ENCODE measurements at regions not wholly inside any gene's neighbourhood (a gene's known extent, or its start where the extent isn't known, plus 50 kb on each side); places are given as distances from the start of the nearest gene placed in this dataset.
"Not testable (repeated sequence)": the region's sequence is repeated elsewhere in the genome, so short reads cannot be mapped to it uniquely, and the experiment has no call there.

DNA sequence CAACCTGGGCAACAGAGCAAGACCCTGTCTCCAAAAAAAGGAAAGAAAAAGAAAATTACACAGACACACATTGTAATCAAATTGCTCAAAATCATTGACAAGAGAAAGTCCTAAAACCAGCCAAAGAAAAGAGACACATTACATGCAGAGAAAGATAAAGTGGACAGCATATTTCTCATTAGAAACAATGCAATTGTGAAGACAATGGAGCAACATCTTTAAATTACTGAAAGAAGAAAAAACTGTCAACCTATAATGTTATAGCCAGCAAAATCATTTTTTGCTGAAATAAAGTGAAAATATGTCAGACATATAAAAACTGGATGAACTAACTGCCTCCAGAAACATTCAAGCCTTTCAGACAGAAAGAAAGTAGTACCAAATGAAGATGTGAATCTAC, 120.6 kb downstream of the TMEM167A start:
- DNase-seq (ENCODE audit: low spot score): no peak

DNA sequence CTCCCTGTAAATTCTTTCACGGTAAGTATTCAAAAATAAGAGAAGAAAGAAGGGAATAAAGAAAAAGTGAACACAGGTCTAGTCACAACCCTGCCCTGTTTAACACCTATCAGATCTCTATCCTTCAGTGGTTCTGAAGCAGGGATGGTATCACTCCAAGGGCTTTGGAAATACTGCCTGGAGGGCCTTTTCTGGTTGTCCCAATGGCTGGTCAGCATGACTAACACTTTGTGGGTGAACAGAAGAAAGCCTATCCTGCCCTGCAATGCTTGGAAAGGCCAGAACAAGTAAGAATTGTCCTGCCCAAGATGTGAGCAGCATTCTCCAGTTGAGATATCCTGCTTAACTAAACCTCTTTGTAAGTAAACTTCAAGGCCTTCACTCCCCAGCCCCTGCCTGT, 124.9 kb downstream of the TMEM167A start:
- DNase-seq (ENCODE audit: low spot score): no peak

DNA sequence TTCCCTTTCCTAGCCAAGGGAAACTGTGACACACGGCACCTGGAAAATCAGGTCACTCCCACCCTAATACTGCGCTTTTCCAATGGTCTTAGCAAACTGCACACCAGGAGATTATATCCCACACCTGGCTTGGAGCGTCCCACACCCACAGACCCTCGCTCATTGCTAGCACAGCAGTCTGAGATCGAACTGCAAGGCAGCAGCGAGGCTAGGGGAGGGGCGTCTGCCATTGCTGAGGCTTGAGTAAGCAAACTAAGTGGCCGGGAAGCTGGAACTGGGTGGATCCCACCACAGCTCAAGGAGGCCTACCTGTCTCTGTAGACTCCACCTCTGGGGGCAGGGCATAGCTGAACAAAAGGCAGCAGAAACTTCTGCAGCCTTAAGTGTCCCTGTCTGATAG, 132.9 kb downstream of the TMEM167A start:
- DNase-seq (ENCODE audit: low spot score): not testable (repeated sequence)

DNA sequence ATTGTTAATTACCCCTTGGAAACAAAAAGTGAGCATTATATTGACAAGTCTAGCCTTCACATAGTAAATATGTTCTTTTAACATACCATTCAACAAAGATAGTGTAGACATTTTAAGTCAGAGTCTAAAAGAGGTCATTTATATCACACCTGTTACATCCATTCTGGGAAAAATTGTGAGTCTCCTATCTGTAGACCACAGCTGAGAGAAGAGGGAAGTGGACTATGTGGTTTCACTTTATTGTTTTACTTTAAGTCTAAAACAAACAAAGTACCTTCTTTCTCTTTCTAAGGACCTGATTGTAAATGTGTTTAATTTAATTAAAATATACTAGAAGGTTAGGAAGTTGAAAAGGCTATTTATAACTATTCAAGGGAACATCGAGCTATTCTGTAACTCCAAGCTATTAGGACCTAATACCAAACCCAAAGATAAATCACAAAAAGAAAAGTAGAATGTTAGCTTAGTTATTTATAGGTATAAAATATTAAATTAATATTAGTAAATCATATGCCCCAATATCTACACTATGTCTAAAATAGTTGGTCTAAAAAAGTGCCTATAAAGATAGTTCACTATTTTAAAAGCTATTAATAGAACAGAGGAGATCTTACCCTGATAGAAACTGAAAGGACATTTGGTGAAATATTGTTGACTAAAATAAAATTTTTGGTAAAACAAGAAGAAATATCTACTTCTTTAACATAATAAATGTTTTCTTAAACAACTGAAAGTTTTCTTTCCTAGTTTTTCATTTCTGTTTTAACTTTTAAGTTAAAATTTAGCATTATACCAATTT, 134.9 kb downstream of the TMEM167A start:
- no peak for DNase-seq (ENCODE audit: low spot score)

- DNase-seq (ENCODE audit: low spot score): no peak
Observed at GRCh38 chr5:82938901-82939725, 138.1 kb downstream of the TMEM167A start.

- DNase-seq (ENCODE audit: low spot score): not testable (repeated sequence)
Observed at GRCh38 chr5:82932473-82933220, 144.5 kb downstream of the TMEM167A start.

GRCh38 chr5:82931110-82931509, 146.1 kb downstream of the TMEM167A start:
- no peak for DNase-seq (ENCODE audit: low spot score)

DNA sequence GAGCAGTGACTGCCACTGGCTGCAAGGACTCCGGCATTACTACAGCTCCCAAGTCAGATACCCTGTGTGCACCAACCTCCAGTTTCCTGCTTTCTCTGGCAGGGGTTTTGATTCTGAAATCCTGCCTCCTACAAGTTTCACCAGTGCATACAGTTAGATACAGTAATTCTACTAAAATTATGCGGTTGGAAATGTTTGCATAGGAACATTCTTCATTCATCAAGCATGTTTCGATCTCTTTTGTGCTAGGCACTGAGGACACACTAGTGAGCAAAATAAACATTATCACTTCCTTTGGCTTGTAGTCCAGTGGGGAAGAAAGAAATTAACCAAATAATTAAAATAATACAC, 152.2 kb downstream of the TMEM167A start:
- no peak for DNase-seq (ENCODE audit: low spot score)

GRCh38 chr5:82924226-82925060, 152.8 kb downstream of the TMEM167A start:
- DNase-seq (ENCODE audit: low spot score): no peak

GRCh38 chr5:82922086-82922734, 155.0 kb downstream of the TMEM167A start:
- no peak for DNase-seq (ENCODE audit: low spot score)

GRCh38 chr5:82918311-82919031, 158.7 kb downstream of the TMEM167A start:
- no peak for DNase-seq (ENCODE audit: low spot score)

GRCh38 chr5:82917584-82917983, 159.6 kb downstream of the TMEM167A start:
- DNase-seq (ENCODE audit: low spot score): no peak

DNA sequence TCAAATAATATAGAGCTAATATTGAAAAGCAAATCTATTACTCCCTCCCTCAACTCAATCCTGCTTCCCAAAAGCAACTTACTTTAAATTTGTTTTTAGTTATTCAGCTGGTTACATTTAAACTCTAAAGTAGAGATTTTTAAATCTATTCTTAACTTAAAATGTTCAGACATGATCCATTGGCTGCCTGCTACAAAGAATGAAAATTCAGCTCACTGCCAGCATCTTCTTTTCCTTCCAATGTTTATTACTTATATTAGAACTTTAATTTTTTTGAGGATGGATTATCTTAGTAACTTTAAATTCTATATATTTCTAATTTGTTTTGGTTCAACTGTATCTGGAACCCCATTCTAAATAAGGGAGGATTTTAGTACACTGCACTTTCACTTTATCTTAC, 163.2 kb downstream of the TMEM167A start:
- DNase-seq (ENCODE audit: low spot score): no peak

- DNase-seq (ENCODE audit: low spot score): no peak
Observed at GRCh38 chr5:82912462-82912861, 164.7 kb downstream of the TMEM167A start.

DNA sequence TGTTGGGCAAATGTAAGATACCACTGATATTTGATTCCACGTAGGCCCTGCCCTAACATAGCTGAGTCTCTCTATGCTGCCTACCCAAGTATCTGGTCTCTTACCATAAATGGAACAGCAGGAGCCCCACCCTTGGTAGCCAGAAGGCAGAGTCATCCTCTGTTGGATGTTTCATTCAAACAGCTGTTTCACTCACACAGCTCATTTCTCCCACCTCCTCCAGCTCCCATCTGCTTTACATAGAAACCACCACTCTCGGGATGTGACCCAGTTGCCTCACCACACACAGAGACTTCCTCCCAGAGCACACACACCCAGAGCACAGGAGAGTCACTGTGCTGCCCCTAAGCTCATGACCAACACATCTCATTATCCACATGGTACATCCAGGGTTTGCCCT, 165.3 kb downstream of the TMEM167A start:
- DNase-seq (ENCODE audit: low spot score): no peak

DNA sequence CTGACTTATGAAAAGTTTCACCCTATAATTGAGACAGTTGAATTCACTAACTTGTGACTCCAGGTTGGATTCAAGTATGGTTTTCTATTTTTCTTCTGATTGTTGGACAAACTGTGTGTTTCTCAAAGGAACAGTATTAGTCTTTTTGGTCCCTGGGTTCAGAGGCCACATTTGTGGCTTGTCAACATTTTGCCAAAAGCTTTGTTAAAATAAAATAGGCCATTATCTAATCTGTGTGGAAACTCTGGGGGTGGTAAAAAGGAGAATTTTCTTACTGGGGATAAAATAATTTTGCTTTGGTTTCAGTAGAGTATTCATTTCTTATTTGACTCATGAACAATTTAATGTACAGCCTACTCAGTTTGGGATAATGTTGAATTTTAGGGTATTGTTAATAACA, 166.3 kb downstream of the TMEM167A start:
- no peak for DNase-seq (ENCODE audit: low spot score)

DNA sequence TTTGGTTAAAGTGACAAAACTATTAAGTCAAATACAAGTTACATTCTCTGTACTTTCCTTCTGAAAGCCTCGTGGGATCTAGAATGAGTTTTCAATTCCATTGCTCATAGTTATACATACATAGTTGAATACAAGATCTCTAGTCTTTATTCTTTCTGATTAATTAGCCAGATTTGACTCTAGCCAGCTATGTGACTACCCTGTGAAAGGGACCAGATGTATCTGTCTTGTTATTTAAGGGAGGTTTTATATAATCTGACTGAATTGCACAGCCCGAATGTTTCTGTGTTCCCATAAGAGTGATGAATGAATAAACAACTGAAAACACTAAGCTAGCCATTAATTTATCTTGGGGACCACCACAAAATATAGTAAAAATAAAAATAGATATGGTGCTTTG, 166.7 kb downstream of the TMEM167A start:
- no peak for DNase-seq (ENCODE audit: low spot score)

DNA sequence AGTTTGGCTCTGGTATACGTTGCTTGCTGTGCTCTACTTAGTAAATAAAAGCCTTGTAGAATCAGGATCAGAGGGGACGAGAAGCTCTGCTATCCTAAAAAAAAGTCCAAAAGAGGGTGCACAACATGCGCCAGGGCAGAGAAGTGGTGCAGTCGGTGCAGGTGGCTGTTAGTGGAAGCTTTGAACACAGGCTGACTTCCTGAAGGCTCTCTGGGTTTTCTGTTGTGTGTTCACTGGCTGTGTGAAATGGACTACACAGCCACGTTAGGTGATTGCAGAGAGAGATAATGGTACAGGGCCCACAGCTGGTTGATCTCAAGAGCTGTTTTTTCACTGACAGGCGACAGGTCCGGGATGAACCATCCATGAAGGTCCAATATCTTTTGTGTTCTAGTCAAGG, 167.4 kb downstream of the TMEM167A start:
- no peak for DNase-seq (ENCODE audit: low spot score)

GRCh38 chr5:82905986-82906385, 171.2 kb downstream of the TMEM167A start:
- no peak for DNase-seq (ENCODE audit: low spot score)

DNA sequence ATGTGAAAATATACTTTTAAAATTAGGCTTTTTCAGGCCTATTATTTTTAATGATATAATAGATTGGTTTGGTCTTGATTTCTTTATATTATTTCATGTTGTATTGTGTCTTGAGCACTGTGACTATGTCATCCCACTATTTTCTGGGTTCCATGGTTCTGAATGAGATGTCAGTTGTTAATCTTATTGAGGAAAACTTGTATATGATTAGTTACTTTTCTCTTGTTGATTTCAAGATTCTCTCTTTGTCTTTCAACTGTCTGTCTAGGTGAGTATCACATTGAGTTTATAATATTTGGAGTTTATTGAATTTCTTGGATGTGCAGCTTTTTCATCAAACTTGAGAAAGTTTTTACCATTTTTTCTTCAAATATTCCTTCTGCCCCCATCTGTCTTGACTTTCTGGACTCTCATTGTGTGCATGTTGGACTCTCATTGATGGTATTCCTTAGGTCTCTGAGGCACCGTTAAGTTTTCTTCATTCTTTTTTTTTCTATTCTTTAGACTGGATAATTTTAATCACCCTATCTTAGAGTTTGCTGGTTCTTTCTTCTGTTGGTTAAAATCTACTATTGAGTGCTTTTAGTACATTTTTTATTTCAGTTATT, 175.8 kb downstream of the TMEM167A start:
- no peak for DNase-seq (ENCODE audit: low spot score)

Data from mucosa of gallbladder (tissue), 1 donor.